ENCODE measurements at regions not wholly inside any gene's neighbourhood (a gene's known extent, or its start where the extent isn't known, plus 50 kb on each side); places are given as distances from the start of the nearest gene placed in this dataset.

- DNase-seq, result no peak
- TF ChIP-seq CTCF (IDR thresholded peaks at IDR 0.05), result no peak
- Histone ChIP-seq H3K36me3 (ENCODE audit: insufficient read depth in 1 of 2, low read depth in 1 of 2) (no peaks in the 10 kb centered on the region), H3K27ac (no peak overlapping the region), H3K9me3 (peaks cover 9% of the 10 kb centered on the region), H3K4me1 (no peaks in the 10 kb centered on the region), H3K27me3 (ENCODE audit: insufficient read depth in 3 of 3, low read length in 2 of 3) (no peaks in the 10 kb centered on the region), H3K4me3 (no peak overlapping the region)
- no peak for ATAC-seq
- intact Hi-C loops (cut with DNase I), result no loop called here
- 69 to 83% (median 79%) methylated on average over 2 of the region's 2 CpGs for WGBS, 3 donors
Observed at GRCh38 chr17:69882281-69882680, 192.7 kb upstream of the KCNJ16 start.

GRCh38 chr17:69883120-69883519, 191.9 kb upstream of the KCNJ16 start:
- Histone ChIP-seq H3K27ac (no peak overlapping the region), H3K4me3 (no peak overlapping the region), H3K36me3 (ENCODE audit: insufficient read depth in 1 of 2, low read depth in 1 of 2) (no peaks in the 10 kb centered on the region), H3K4me1 (no peaks in the 10 kb centered on the region), H3K27me3 (ENCODE audit: insufficient read depth in 3 of 3, low read length in 2 of 3) (no peaks in the 10 kb centered on the region), H3K9me3 (peaks cover 6% of the 10 kb centered on the region)
- no peak for DNase-seq
- TF ChIP-seq CTCF (IDR thresholded peaks at IDR 0.05), result no peak
- ATAC-seq, result no peak
- 63 to 73% (median 69%) methylated on average over 3 of the region's 3 CpGs for WGBS, 3 donors
- intact Hi-C loops (cut with DNase I), result no loop called here

- DNase-seq, result no peak
- no peak for ATAC-seq
- no peak overlapping the region for H3K27ac ChIP-seq
- no peaks in the 10 kb centered on the region for H3K4me1 ChIP-seq
- no peaks in the 10 kb centered on the region for H3K27me3 ChIP-seq (ENCODE audit: insufficient read depth in 3 of 3, low read length in 2 of 3)
- no peak overlapping the region for H3K4me3 ChIP-seq
- no peaks in the 10 kb centered on the region for H3K9me3 ChIP-seq
- no peaks in the 10 kb centered on the region for H3K36me3 ChIP-seq (ENCODE audit: insufficient read depth in 1 of 2, low read depth in 1 of 2)
- no peak for TF ChIP-seq CTCF (IDR thresholded peaks at IDR 0.05)
- intact Hi-C loops (cut with DNase I), result no loop called here
Observed at GRCh38 chr17:69884356-69884755, 190.7 kb upstream of the KCNJ16 start.

- H3K4me3 ChIP-seq, result no peak overlapping the region
- WGBS, 3 donors, result 35 to 66% (median 56%) methylated on average over 2 of the region's 2 CpGs
- ATAC-seq, result no peak
- no peak overlapping the region for H3K27ac ChIP-seq
- no peaks in the 10 kb centered on the region for H3K36me3 ChIP-seq (ENCODE audit: insufficient read depth in 1 of 2, low read depth in 1 of 2)
- H3K9me3 ChIP-seq, result no peaks in the 10 kb centered on the region
- DNase-seq, result no peak
- TF ChIP-seq CTCF (IDR thresholded peaks at IDR 0.05), result no peak
- no peaks in the 10 kb centered on the region for H3K27me3 ChIP-seq (ENCODE audit: insufficient read depth in 3 of 3, low read length in 2 of 3)
- H3K4me1 ChIP-seq, result no peaks in the 10 kb centered on the region
- intact Hi-C loops (cut with DNase I), result no loop called here
Observed at GRCh38 chr17:69884846-69885245, 190.2 kb upstream of the KCNJ16 start.

- intact Hi-C loops (cut with DNase I), result no loop called here
- Histone ChIP-seq H3K27me3 (ENCODE audit: insufficient read depth in 3 of 3, low read length in 2 of 3) (no peaks in the 10 kb centered on the region), H3K27ac (no peak overlapping the region), H3K4me3 (no peak overlapping the region), H3K9me3 (no peaks in the 10 kb centered on the region), H3K4me1 (no peaks in the 10 kb centered on the region), H3K36me3 (ENCODE audit: insufficient read depth in 1 of 2, low read depth in 1 of 2) (no peaks in the 10 kb centered on the region)
- 63 to 77% (median 74%) methylated on average over 5 of the region's 5 CpGs for WGBS, 3 donors
- ATAC-seq (no peak), DNase-seq (no peak)
- TF ChIP-seq CTCF (IDR thresholded peaks at IDR 0.05), result no peak
Observed at GRCh38 chr17:69898601-69899000, 176.4 kb upstream of the KCNJ16 start.

Data from psoas muscle (tissue), 7 donors.